GM19372 (cell line): ENCODE measurements at regions not wholly inside any gene's neighbourhood (a gene's known extent, or its start where the extent isn't known, plus 50 kb on each side); places are given as distances from the start of the nearest gene placed in this dataset.
A peak's percentile ranks its signal among the peaks of the same experiment; 100 is the strongest.
"Not testable (repeated sequence)": the region's sequence is repeated elsewhere in the genome, so short reads cannot be mapped to it uniquely, and the experiment has no call there.

ENCODE experiments used
- ATAC-seq: cut with Tn5 transposase; IDR thresholded peaks from one replicate; pipeline ENCODE4 v1.9.1; 2021; ENCODE audit warnings: mild to moderate bottlenecking, low read depth, moderate library complexity; ENCODE audit not compliant: unreplicated experiment

DNA sequence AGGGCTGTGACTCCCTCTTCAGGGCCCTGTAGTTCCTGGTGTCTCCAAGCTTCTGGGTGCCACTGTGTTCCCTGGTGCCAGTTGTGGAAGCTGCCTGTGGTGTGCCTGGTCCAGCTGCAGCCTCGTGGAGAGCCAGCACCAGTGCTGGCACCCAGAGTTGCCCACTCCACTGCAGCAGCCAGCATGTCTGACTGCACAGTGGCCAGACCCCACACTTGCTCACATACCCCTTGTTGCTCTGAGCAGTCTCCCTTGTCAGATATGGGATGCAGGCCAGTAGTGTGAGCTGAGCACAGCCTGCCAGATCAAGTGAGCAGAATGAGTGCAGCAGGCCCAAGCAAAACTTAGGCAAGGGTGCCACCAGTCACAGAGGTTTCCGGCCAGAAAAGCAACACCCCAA is 108.6 kb downstream of the ZMAT1 start:
- ATAC-seq: no peak

DNA sequence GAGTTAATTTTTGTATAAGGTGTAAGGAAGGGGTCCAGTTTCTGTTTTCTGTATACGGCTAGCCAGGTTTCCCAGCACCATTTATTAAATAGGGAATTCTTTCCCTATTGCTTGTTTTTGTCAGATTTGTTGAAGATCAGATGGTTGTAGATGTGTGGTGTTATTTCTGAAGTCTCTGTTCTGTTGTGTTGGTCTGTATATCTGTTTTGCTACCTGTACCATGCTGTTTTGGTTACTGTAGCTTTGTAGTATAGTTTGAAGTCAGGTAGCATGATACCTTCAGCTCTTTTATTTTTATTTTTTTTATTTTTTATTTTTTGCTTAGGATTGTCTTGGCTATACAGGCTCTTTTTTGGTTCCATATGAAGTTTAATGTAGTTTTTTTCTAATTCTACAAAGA is 114.1 kb downstream of the ZMAT1 start:
- not testable (repeated sequence) for ATAC-seq

DNA sequence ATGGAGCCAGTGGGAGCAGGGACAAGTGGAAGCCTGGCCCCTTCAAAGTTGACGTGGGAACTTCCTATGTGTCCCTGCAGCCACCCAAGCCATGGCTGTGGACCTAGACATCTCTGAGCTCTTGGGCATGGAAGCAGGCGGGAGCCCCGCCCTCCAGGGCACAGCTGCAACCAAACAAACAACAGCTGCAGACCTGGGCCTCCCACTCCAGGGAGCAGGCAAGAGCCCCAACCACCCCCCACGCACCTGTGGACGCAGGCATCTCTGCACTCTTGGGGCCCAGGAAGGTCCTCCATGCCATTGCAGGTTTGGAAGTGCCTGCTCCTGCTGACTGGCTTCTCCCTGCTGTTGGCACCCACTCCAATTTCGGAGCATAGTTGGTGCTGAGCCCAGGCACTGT is 118.6 kb downstream of the ZMAT1 start:
- no peak for ATAC-seq

DNA sequence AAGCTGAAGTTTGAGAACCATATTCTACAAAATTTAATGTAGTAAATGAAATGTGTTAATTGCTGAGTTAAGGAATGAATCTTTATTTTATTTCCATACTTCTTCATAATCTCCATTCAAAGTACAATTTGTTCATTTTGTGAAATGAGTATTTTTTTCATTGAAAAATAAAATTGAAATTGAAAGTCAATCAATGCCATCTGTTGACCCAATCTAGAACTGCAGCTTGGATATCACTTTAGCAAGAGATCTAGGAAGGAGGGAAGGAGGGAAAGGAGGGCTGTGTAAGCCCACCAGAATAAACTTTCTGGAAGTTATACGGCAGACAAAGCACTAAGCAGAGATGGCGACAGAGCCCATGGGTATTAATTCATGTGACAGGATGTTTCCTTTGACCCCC is 128.4 kb downstream of the ZMAT1 start:
- ATAC-seq: no peak

DNA sequence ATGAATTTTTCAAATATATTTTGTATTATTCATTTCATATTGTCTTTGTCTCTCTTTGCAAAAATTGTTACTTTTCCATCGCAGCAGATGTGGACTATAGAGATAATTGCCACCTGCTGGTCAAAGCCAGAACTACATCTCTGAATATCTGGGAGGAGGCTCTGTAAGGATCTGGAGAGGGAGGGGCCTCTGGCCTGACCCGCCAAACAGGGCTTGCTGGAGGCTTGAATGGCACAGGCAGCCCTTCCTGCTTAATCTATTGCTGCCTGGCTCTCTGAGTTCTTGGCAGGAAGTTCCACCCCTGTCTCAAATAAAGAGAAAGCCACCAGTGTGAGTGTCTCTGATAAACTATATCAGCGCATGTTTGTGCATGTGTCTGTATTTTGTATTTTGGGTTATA is 132.4 kb downstream of the ZMAT1 start:
- ATAC-seq: peak; percentile 100

DNA sequence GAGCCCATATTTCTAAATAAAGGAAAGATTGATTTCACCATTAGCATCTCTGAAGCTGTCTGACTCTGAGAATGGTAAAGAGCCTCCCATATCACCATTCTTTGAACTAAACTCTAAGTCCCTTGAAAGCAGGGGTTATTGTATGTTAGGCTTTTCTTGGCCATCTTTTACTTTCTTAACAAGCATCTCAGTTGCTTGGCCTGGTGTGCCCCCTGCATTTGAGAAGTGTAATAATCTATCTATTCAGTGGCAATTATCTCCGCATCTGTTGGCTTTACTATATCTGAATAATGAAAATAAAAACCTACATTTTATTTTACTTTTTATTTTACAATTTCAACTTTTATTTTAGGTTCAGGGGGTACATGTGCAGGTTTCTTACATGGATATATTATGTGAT is 128.3 kb upstream of the ARMCX2 start:
- no peak for ATAC-seq

DNA sequence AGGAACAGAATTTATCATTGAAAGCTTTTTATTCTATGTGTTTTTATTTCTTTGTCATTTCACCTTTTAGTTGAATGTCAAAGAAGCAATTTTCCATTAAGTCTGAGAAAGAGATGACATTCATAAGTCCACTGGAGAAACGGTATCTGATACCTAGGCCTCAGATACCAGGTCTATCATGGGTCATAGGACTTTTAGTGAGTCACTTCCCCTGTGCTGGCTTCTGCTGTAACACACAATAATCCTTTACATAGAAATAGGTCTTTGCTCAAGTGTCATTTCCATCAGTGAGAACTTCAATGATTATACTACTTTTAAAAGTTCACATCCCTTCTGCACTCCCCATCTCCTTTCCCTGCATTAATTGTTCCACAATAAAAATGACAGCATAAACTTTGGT is 125.5 kb upstream of the ARMCX2 start:
- no peak for ATAC-seq

DNA sequence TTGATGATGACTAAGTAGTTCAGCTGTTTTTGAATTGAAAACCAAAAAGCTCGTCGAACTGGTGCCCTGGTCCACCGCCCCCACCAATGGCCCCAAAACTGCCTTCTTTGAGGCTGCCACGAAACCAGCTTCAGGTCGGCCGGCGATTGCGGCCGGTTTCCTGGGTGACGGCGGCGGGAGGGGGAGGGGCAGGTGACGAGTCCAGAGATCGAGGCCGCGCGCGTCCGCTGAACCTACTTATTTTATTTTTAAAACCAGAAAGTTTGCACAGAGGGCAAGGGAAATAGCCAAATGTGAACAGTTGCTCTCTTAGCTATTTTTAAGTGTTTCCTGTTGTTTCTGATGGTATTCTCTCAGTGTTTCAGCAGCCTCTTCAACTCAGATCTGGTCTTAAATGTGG is 120.8 kb upstream of the ARMCX2 start:
- ATAC-seq: not testable (repeated sequence)

DNA sequence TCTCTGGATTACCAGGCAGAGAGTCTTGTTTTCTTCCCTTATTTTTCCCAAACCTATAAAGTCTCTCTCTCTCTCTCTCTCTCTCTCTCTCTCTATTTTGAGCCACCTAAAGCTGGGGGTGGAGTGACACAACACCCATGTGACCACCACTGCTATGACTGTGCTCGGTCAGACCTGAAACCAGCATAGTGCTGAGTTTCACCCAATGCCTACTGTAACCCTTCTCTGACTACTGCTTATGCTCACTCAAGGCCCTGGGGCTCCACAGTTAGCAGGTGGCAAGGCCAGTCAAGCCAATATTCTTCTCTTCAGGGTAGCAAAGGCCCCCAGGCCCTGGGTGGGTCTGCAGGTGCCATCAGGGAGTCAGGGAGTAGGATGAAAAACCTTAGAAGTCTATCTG is 114.7 kb upstream of the ARMCX2 start:
- ATAC-seq: peak; percentile 99

DNA sequence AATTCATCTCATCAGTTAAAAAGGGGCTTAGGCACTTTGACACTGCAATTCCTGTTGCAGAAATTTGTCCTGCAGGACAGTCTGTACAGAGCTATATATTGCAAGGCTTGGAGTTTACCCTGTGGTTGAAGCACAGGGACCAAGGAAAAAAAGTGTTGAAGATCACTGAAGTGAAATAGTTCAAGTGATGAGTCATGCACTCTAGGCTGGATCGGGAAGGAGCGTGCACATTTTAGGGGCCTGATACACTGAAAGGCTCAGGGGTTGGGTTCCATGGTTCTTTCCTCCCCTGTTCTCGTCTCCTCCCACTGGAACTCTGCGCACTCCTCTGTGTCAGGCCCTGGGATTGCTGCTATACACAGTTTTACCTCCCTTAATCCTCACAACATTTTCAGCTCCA is 104.9 kb upstream of the ARMCX2 start:
- no peak for ATAC-seq

DNA sequence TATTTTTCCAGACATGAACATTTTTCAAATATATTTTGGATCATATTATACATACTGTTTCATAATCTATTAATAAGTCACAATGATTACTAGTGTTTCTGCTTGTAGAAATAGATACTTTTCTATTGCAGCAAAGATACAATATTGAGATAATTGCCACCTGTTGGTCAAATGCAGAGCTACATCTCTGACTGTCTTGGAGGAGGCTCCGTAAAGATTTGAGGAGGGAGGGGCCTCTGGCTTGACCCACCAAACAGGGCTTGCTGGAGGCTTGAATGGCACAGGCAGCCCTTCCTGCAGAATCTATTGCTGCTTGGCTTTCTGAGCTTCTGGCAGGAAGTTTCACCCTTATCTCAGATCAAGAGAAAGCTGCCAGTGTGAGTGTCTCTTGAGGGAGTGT is 99.3 kb upstream of the ARMCX2 start:
- ATAC-seq: peak; percentile 88

DNA sequence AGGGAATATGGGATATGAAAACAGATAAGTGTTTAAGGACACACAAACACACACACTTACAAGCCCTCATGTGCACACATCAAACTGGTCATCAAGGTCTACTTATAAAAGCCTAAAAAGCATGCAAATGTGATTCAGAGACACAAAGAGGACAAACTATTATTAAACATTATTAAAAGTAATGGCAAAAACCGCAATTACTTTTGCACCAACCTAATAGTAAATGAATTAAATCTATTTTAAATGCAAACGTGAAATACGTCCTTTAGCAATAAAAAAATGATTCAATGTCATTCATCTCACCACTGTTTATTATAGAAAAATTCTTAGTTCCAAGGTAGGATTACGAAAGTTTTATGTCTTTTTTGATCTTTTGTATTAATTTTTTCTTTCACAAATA is 91.1 kb upstream of the ARMCX2 start:
- ATAC-seq: no peak

DNA sequence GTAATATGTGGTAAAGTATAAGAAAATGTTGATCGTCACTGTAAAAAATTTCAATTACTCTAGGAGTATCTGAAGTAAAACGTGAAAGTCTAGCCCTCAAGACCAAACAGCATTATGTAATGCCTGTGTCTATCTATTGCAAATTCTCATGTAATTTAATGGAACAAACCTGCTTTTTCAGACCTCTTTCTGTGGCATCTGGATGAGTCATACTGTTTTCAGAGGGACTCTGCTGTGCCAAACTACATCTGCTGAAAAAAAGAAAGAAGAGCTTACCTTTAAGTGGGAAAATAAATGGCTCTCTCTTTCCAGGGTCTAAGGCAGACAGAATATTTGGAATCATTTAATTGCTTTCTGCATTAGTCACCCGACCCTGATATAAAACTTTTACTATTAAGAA is 89.8 kb upstream of the ARMCX2 start:
- no peak for ATAC-seq

DNA sequence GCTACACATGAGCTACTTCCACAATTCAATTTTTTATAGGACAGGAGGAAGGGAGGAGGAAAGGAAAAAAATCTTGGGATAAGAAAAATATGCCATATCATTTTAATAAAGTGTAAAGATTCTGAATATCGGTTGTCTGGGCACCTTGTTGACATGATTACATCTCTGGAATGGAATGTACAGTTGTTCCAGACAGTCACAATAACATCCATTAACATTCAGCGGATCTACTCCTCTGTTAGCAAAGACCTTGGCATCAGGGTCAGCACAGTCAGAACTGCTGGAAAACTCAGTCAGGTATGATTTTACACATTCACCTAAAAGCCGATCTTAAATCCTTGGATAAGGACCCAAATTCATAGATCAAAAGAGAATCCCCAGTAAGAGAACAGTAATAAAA is 85.4 kb upstream of the ARMCX2 start:
- no peak for ATAC-seq

DNA sequence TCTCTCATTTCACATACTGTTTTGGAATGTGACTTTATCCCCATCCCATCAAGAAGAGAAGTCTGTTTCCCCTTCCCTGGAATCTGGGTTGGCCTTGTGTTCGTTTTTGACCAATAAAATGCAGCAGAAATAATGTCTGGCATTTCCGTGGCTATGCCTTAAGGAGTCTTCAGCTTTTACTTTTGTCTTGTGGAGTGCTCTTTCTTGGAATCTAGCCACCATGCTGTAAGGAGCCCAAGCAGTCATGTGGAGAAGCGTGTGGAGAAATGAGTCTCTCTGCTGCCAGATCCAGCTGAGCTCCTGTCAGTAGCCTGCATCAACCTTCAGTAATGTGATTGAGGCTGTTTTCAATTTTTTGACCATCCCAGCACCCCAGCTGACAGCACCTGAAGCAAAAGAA is 84.4 kb upstream of the ARMCX2 start:
- no peak for ATAC-seq

DNA sequence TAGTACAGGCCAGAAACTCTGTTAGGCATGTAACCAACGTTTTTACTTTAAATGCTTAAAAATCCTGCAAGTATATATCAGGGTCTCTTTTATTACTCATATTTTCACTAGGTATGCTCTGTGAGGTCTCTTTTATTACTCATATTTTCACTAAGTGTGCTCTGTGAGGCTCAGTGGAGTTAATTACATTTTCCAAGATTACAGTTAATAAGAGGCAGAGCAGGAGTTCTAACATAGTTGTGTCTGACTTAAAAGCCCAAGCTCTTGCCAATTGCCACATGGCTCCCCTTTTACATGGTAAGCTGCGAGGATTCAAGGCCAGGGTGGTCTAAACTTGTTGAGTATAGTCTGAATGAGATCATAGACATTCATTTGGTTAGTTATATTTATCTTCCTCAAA is 81.0 kb upstream of the ARMCX2 start:
- no peak for ATAC-seq

DNA sequence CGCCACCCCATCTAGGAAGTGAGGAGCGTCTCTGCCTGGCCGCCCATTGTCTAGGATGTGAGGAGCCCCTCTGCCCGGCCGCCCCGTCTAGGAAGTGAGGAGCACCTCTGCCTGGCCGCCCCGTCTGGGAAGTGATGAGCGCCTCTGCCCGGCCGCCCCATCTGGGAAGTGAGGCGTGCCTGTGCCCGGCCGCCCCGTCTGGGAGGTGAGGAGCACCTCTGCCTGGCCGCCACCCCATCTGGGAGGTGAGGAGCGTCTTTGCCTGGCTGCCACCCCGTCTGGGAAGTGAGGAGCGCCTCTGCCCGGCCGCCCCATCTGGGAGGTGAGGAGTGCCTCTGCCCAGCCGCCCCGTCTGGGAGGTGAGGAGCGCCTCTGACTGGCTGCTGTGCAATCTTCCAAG is 79.2 kb upstream of the ARMCX2 start:
- not testable (repeated sequence) for ATAC-seq

DNA sequence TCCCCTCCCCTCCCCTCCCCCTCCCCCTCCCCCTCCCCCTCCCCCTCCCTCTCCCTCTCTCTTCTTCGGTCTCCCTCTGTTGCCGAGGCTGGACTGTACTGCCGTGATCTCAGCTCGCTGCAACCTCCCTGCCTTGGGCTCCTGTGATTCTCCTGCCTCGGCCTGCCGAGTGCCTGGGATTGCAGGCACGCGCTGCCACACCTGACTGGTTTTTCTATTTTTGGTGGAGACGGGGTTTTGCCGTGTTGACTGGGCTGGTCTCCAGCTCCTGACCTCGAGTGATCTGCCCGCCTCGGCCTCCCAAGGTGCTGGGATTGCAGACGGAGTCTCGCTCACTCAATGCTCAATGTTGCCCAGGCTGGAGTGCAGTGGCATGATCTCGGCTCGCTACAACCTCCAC is 78.8 kb upstream of the ARMCX2 start:
- not testable (repeated sequence) for ATAC-seq

DNA sequence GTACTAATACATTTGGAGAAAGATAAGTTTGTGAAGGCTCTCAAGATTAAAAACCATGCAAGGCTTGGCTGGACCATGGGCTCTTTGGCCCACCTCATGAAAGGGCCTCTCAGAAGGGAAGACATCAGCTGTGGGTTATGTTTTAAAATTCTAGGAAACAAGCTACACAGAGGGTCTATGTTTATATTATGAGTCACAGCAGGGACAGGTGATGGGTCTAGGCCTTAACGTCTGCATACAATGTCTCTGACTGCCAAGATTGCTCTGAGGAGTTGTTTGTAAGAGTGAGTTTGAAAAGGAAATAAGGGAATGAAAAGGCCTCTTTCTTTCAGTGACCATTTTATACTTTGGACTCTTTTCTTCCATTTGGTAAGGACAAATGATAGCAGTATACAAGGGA is 77.0 kb upstream of the ARMCX2 start:
- ATAC-seq: no peak

DNA sequence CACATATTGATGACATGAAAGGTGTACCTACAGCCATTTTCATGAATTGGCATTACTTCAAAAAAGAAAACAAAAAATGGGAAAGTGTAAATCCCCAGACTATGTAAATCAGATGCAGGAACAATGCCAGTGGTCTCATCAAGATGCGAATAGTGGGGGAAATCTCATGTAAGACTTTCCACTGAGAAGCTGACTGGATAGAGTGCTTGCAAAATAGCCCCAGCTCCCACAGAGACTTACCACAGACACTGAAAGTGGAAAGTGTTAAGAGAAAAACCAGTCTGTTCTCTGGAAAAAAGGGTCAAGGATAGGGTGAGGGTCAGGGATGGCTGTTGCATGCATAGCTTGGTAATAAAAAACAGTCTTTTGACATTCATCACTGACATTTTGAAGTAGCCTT is 73.2 kb upstream of the ARMCX2 start:
- no peak for ATAC-seq

DNA sequence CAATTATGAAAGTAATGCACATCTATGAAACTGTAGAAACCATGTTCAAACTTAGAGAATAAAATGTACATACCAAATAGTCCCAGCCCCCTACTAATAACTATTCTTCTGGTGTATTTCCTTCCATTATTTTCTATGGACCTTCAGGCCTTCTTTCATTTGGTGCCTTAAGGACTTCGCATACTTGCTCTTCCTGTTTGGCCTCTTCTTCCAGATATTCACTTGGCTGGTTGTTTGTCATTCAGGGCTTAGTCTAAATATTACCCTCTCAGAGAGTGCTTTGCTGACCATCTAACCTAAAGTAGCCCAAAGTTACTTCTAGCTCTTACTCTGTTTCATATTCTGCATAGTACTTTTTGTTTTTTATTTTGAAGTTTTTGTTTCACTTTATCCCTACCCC is 70.3 kb upstream of the ARMCX2 start:
- ATAC-seq: no peak
